SK-N-SH treated with all-trans-retinoic acid at 6 μM for 48 hours (cell line): ENCODE measurements at regions not wholly inside any gene's neighbourhood (a gene's known extent, or its start where the extent isn't known, plus 50 kb on each side); places are given as distances from the start of the nearest gene placed in this dataset.

ENCODE experiments used
- ARNTL ChIP-seq: fragments of 450-650 bp; formaldehyde crosslinking; IDR thresholded peaks from 2 replicates; pipeline ENCODE4 v1.5.0; 2020; ENCODE audit warnings: low read depth, mild to moderate bottlenecking, moderate library complexity, borderline replicate concordance
- BACH2 ChIP-seq: fragments of 250-450 bp; sonication (Bioruptor Pico); IDR thresholded peaks from 2 replicates; pipeline ENCODE4 v1.9.0; 2021; ENCODE audit warnings: mild to moderate bottlenecking, borderline replicate concordance
- ESRRG ChIP-seq: fragments of 250-450 bp; sonication (Bioruptor Pico); IDR thresholded peaks from 2 replicates; pipeline ENCODE4 v1.6.1; 2021; ENCODE audit warnings: mild to moderate bottlenecking
- GLIS3 ChIP-seq: fragments of 250-450 bp; sonication (Bioruptor Pico); IDR thresholded peaks from 2 replicates; pipeline ENCODE4 v1.5.0; 2020; ENCODE audit warnings: mild to moderate bottlenecking, moderate library complexity
- PPARA ChIP-seq: fragments of 250-450 bp; sonication (Bioruptor Pico); IDR thresholded peaks from 2 replicates; pipeline ENCODE4 v1.5.0; 2020; ENCODE audit warnings: mild to moderate bottlenecking, borderline replicate concordance
- TCF4 ChIP-seq: fragments of 250-450 bp; sonication (Bioruptor Pico); IDR thresholded peaks from 2 replicates; pipeline ENCODE4 v1.8.0; 2021; ENCODE audit warnings: mild to moderate bottlenecking, moderate library complexity, borderline replicate concordance
- TOX ChIP-seq: fragments of 250-450 bp; sonication (Bioruptor Pico); IDR thresholded peaks from 2 replicates; pipeline ENCODE4 v1.8.0; 2021; ENCODE audit warnings: mild to moderate bottlenecking, moderate library complexity, borderline replicate concordance
- ZC3H10 ChIP-seq: fragments of 250-450 bp; sonication (Bioruptor Pico); IDR thresholded peaks from 2 replicates; pipeline ENCODE4 v1.5.1; 2021; ENCODE audit warnings: mild to moderate bottlenecking, moderate library complexity
- ZNF70 ChIP-seq: fragments of 450-650 bp; formaldehyde crosslinking; IDR thresholded peaks from 2 replicates; pipeline ENCODE4 v1.5.0; 2020; ENCODE audit warnings: mild to moderate bottlenecking, moderate library complexity
- TF ChIP-seq, protein P1 (sequence below): fragments of 250-450 bp; sonication (Bioruptor Pico); IDR thresholded peaks from 2 replicates; pipeline ENCODE4 v1.5.0; 2020; ENCODE audit warnings: mild to moderate bottlenecking, moderate library complexity
- TF ChIP-seq, protein P2 (sequence below): fragments of 250-450 bp; sonication (Bioruptor Pico); IDR thresholded peaks from 2 replicates; pipeline ENCODE4 v1.8.0; 2020; ENCODE audit warnings: mild to moderate bottlenecking, moderate library complexity, borderline replicate concordance

DNA sequence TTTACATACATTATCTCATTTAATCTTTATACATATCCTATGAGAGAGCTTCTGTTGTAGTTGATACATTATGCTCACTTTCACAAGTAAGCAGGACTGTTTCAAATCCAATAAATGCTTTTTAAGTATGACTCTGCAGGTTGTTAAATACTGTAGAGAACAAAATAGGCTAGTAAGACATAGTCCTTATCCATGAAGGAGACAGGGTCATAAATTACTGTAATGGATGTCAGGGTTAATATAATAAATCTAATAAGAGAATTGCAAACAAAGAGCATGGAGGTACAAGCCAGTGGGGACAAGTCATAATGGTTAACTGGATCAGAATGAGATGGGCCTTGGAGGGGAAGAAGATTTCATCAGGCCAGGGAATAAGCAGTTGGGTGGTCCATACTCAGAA is 303.8 kb upstream of the RGS6 start:
- TF ChIP-seq, protein P1, sequence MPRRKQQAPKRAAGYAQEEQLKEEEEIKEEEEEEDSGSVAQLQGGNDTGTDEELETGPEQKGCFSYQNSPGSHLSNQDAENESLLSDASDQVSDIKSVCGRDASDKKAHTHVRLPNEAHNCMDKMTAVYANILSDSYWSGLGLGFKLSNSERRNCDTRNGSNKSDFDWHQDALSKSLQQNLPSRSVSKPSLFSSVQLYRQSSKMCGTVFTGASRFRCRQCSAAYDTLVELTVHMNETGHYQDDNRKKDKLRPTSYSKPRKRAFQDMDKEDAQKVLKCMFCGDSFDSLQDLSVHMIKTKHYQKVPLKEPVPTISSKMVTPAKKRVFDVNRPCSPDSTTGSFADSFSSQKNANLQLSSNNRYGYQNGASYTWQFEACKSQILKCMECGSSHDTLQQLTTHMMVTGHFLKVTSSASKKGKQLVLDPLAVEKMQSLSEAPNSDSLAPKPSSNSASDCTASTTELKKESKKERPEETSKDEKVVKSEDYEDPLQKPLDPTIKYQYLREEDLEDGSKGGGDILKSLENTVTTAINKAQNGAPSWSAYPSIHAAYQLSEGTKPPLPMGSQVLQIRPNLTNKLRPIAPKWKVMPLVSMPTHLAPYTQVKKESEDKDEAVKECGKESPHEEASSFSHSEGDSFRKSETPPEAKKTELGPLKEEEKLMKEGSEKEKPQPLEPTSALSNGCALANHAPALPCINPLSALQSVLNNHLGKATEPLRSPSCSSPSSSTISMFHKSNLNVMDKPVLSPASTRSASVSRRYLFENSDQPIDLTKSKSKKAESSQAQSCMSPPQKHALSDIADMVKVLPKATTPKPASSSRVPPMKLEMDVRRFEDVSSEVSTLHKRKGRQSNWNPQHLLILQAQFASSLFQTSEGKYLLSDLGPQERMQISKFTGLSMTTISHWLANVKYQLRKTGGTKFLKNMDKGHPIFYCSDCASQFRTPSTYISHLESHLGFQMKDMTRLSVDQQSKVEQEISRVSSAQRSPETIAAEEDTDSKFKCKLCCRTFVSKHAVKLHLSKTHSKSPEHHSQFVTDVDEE (CRISPR knock-in tag) = no peak; the same call in 1 of the 2 replicates
- TF ChIP-seq ZC3H10 (CRISPR knock-in tag) (0 out of 2 replicates have a peak, but pooled peaks have one; percentile 57), BACH2 (no peak; the same call in 1 of the 2 replicates), PPARA (CRISPR knock-in tag) (no peak), TOX (CRISPR knock-in tag) (no peak), ESRRG (CRISPR knock-in tag) (no peak), GLIS3 (CRISPR knock-in tag) (no peak), TCF4 (peak; percentile 47; the same call in 1 of the 2 replicates), ARNTL (CRISPR knock-in tag) (peak; percentile 33; the same call in 1 of the 2 replicates), ZNF70 (CRISPR knock-in tag) (peak; percentile 31; the same call in 1 of the 2 replicates)
- TF ChIP-seq, protein P2, sequence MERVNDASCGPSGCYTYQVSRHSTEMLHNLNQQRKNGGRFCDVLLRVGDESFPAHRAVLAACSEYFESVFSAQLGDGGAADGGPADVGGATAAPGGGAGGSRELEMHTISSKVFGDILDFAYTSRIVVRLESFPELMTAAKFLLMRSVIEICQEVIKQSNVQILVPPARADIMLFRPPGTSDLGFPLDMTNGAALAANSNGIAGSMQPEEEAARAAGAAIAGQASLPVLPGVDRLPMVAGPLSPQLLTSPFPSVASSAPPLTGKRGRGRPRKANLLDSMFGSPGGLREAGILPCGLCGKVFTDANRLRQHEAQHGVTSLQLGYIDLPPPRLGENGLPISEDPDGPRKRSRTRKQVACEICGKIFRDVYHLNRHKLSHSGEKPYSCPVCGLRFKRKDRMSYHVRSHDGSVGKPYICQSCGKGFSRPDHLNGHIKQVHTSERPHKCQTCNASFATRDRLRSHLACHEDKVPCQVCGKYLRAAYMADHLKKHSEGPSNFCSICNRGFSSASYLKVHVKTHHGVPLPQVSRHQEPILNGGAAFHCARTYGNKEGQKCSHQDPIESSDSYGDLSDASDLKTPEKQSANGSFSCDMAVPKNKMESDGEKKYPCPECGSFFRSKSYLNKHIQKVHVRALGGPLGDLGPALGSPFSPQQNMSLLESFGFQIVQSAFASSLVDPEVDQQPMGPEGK (CRISPR knock-in tag) = peak; percentile 70; the same call in 1 of the 2 replicates
